ENCODE measurements at regions not wholly inside any gene's neighbourhood (a gene's known extent, or its start where the extent isn't known, plus 50 kb on each side); places are given as distances from the start of the nearest gene placed in this dataset.

DNA sequence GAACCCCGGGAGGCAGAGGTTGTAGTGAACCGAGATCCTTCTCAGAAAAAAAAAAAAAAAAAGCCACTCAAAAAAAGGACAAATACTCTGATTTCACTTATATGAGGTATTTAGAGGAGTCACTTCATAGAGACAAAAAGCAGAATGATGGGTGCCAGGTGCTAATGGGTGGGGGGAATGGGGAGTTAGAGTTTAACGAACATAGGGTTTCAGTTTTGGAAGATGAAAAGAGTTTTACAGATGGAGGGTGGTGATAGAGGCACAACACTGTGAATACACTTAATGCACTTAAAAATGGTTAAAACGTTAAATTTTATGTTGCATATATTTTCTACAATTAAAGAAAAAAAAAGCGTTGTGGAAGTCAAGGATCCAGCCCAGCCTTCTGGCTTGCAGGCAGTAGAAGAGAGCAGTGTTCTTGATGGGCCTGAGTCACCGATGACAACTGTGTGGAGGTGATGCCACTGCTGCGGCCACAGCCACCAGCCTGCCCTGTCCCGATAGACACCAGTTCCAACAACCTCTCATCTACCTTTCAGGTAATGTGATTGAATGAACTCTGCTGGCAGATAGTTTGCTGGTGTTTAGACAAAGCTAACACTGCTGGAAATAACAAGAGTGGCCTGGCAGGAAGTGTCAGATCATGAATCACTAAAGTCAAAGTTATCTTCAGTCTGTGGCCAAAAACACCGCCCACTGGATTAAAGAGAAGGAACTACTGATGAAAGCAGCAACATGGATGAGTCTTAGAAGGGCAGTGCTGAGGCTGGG, 49.9 kb upstream of the COX10 start:
- 66% methylated on average over 9 of the region's 9 CpGs for WGBS
- DNase-seq (ENCODE audit: extremely low spot score): peak; percentile 78
- H3K27ac ChIP-seq (replicated peaks in 1 of 4): no peak overlapping the region
- no peaks in the 10 kb centered on the region for H3K36me3 ChIP-seq
- peaks cover 0 to 7% (median 0%) of the 10 kb centered on the region in 4 donors for H3K4me1 ChIP-seq
- no peak overlapping the region for H3K4me3 ChIP-seq
- intact Hi-C loops (cut with DNase I): no loop called here
- no peaks in the 10 kb centered on the region for H3K9me3 ChIP-seq
- no peak for TF ChIP-seq EP300 (IDR thresholded peaks at IDR 0.05)
- TF ChIP-seq, protein P1, sequence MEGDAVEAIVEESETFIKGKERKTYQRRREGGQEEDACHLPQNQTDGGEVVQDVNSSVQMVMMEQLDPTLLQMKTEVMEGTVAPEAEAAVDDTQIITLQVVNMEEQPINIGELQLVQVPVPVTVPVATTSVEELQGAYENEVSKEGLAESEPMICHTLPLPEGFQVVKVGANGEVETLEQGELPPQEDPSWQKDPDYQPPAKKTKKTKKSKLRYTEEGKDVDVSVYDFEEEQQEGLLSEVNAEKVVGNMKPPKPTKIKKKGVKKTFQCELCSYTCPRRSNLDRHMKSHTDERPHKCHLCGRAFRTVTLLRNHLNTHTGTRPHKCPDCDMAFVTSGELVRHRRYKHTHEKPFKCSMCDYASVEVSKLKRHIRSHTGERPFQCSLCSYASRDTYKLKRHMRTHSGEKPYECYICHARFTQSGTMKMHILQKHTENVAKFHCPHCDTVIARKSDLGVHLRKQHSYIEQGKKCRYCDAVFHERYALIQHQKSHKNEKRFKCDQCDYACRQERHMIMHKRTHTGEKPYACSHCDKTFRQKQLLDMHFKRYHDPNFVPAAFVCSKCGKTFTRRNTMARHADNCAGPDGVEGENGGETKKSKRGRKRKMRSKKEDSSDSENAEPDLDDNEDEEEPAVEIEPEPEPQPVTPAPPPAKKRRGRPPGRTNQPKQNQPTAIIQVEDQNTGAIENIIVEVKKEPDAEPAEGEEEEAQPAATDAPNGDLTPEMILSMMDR (IDR thresholded peaks at IDR 0.05): no peak
- no peak for TF ChIP-seq POLR2AphosphoS5 (IDR thresholded peaks at IDR 0.05)
- TF ChIP-seq POLR2A (IDR thresholded peaks at IDR 0.05; ENCODE audit: low read depth): no peak
- peaks cover 0 to 16% (median 0%) of the 10 kb centered on the region in 4 donors for H3K27me3 ChIP-seq

Measured in esophagus muscularis mucosa (tissue), 4 donors.